ENCODE measurements at regions not wholly inside any gene's neighbourhood (a gene's known extent, or its start where the extent isn't known, plus 50 kb on each side); places are given as distances from the start of the nearest gene placed in this dataset.

DNA sequence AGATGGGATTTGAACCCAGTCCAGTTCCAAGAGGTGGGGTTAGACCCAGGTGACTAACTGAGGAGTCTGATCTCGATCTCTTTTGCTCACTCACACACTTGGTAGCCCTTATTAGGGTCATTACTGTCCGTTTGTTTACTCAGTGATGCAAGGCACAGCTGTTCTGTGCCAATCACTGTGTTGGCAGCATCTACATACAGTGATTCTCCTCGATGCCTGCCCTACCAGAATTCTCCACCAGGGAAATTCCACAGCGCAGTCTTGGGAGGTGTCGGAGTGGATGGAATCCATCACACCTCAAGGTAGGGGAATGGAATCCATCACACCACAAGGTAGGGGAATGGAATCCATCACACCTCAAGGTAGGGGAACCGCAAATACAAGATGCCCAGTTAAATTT is 279.6 kb downstream of the MAF start (continued):
- no peak for TF ChIP-seq IKZF3 (tag by site-specific recombination; IDR thresholded peaks at IDR 0.05)

DNA sequence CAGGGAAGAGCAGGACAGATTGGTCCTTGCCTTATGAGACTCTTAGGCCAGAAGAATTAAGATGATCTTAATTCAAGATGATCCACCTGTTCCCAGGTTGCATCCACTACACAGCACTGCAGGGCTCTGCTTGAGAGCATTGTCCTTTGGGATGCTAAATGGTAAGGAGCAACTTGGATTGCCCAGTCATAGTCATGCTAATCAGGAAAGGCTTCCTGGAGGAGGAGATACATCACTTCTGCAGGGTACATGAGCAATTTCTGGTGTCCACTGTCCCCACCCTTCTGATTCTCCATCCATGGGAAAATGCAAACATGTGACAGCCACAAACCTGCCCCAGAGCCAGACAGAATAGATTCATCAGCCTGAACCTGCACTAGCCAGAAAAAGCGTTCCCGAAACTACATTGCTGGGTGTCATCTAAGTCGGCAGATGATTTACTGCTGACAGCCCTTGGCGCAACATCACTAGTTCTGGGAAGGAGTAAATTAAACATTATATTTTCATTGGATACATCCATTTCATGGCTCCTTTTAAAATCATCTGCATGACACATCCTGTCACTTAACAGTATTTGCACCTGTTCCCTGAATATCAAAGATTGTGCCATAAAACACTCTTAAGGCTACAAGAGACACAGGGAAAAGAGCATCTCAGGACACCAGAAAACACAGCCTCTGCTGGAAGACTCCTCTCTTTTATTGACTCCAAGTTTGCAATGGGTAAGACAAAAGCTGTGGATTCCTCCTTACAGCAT is 282.2 kb downstream of the MAF start:
- ChIA-PET CTCF (no interaction called here), POLR2A (no interaction called here)
- H3K36me3 ChIP-seq (ENCODE audit: control insufficient read depth in 2 of 2, insufficient read depth in 1 of 2, low read length in 2 of 2) = no peaks in the 10 kb centered on the region
- no peak overlapping the region for H3K27ac ChIP-seq (ENCODE audit: extremely low read depth, low read depth, low read length)
- no peaks in the 10 kb centered on the region for H3K9me3 ChIP-seq (ENCODE audit: control insufficient read depth, insufficient read depth, low read depth, low read length)
- no peaks in the 10 kb centered on the region for H3K4me1 ChIP-seq (ENCODE audit: control insufficient read depth, insufficient read depth, low read length)
- TF ChIP-seq ZBTB17 (tag by site-specific recombination; IDR thresholded peaks at IDR 0.05) (no peak), MYNN (tag by site-specific recombination; IDR thresholded peaks at IDR 0.05; ENCODE audit: borderline replicate concordance) (no peak), ZNF561 (tag by site-specific recombination; IDR thresholded peaks at IDR 0.05; ENCODE audit: borderline replicate concordance) (no peak), ZNF157 (tag by site-specific recombination; IDR thresholded peaks at IDR 0.05) (no peak), ZNF211 (tag by site-specific recombination; IDR thresholded peaks at IDR 0.05; ENCODE audit: low read depth) (no peak), ZNF510 (tag by site-specific recombination; IDR thresholded peaks at IDR 0.05; ENCODE audit: insufficient replicate concordance) (no peak), ZNF324 (tag by site-specific recombination; IDR thresholded peaks at IDR 0.05) (no peak), ZNF596 (tag by site-specific recombination; IDR thresholded peaks at IDR 0.05) (no peak), ZNF223 (tag by site-specific recombination; IDR thresholded peaks at IDR 0.05) (no peak)
- TF ChIP-seq, protein P1, sequence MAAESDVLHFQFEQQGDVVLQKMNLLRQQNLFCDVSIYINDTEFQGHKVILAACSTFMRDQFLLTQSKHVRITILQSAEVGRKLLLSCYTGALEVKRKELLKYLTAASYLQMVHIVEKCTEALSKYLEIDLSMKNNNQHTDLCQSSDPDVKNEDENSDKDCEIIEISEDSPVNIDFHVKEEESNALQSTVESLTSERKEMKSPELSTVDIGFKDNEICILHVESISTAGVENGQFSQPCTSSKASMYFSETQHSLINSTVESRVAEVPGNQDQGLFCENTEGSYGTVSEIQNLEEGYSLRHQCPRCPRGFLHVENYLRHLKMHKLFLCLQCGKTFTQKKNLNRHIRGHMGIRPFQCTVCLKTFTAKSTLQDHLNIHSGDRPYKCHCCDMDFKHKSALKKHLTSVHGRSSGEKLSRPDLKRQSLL (tag by site-specific recombination; IDR thresholded peaks at IDR 0.05) = no peak
- TF ChIP-seq, protein P2, sequence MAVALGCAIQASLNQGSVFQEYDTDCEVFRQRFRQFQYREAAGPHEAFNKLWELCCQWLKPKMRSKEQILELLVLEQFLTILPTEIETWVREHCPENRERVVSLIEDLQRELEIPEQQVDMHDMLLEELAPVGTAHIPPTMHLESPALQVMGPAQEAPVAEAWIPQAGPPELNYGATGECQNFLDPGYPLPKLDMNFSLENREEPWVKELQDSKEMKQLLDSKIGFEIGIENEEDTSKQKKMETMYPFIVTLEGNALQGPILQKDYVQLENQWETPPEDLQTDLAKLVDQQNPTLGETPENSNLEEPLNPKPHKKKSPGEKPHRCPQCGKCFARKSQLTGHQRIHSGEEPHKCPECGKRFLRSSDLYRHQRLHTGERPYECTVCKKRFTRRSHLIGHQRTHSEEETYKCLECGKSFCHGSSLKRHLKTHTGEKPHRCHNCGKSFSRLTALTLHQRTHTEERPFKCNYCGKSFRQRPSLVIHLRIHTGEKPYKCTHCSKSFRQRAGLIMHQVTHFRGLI (tag by site-specific recombination; IDR thresholded peaks at IDR 0.05) = no peak
- TF ChIP-seq, protein P3, sequence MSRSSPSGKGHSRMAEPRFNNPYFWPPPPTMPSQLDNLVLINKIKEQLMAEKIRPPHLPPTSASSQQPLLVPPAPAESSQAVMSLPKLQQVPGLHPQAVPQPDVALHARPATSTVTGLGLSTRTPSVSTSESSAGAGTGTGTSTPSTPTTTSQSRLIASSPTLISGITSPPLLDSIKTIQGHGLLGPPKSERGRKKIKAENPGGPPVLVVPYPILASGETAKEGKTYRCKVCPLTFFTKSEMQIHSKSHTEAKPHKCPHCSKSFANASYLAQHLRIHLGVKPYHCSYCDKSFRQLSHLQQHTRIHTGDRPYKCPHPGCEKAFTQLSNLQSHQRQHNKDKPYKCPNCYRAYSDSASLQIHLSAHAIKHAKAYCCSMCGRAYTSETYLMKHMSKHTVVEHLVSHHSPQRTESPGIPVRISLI (tag by site-specific recombination; IDR thresholded peaks at IDR 0.05) = no peak
- TF ChIP-seq, protein P4, sequence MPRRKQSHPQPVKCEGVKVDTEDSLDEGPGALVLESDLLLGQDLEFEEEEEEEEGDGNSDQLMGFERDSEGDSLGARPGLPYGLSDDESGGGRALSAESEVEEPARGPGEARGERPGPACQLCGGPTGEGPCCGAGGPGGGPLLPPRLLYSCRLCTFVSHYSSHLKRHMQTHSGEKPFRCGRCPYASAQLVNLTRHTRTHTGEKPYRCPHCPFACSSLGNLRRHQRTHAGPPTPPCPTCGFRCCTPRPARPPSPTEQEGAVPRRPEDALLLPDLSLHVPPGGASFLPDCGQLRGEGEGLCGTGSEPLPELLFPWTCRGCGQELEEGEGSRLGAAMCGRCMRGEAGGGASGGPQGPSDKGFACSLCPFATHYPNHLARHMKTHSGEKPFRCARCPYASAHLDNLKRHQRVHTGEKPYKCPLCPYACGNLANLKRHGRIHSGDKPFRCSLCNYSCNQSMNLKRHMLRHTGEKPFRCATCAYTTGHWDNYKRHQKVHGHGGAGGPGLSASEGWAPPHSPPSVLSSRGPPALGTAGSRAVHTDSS (tag by site-specific recombination; IDR thresholded peaks at IDR 0.05) = no peak
- TF ChIP-seq, protein P5, sequence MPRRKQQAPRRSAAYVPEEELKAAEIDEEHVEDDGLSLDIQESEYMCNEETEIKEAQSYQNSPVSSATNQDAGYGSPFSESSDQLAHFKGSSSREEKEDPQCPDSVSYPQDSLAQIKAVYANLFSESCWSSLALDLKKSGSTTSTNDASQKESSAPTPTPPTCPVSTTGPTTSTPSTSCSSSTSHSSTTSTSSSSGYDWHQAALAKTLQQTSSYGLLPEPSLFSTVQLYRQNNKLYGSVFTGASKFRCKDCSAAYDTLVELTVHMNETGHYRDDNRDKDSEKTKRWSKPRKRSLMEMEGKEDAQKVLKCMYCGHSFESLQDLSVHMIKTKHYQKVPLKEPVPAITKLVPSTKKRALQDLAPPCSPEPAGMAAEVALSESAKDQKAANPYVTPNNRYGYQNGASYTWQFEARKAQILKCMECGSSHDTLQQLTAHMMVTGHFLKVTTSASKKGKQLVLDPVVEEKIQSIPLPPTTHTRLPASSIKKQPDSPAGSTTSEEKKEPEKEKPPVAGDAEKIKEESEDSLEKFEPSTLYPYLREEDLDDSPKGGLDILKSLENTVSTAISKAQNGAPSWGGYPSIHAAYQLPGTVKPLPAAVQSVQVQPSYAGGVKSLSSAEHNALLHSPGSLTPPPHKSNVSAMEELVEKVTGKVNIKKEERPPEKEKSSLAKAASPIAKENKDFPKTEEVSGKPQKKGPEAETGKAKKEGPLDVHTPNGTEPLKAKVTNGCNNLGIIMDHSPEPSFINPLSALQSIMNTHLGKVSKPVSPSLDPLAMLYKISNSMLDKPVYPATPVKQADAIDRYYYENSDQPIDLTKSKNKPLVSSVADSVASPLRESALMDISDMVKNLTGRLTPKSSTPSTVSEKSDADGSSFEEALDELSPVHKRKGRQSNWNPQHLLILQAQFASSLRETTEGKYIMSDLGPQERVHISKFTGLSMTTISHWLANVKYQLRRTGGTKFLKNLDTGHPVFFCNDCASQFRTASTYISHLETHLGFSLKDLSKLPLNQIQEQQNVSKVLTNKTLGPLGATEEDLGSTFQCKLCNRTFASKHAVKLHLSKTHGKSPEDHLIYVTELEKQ (tag by site-specific recombination; IDR thresholded peaks at IDR 0.05; ENCODE audit: borderline replicate concordance) = no peak
- H3K4me3 ChIP-seq (ENCODE audit: low read depth, low read length) = no peak overlapping the region

Measured in HEK293 (cell line).